ENCODE measurements at regions not wholly inside any gene's neighbourhood (a gene's known extent, or its start where the extent isn't known, plus 50 kb on each side); places are given as distances from the start of the nearest gene placed in this dataset.
A peak's percentile ranks its signal among the peaks of the same experiment; 100 is the strongest.

DNA sequence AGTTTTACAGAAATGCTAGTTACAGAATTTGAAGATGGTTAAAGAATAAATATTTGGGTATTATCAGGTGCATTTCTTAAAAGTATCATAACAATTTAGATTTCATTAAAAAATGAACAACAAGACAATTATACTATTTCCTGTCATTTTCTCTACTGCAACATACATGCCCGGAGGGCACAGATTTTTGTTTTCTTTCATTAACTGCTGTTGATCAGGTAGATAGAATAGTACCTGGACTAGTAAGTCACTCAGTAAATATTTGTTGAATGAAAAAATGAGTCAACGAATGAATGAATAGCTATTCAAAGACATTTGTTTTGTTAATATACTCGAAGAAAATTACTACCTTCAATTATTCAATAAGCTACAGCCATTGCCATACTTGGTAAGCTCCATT, 531.2 kb upstream of the VRK2 start:
- no peak overlapping the region for H3K27ac ChIP-seq
- no peaks in the 10 kb centered on the region for H3K27me3 ChIP-seq
- H3K4me1 ChIP-seq, result no peaks in the 10 kb centered on the region
- no peaks in the 10 kb centered on the region for H3K9me3 ChIP-seq
- no peak overlapping the region for H3K4me3 ChIP-seq
- no peak for DNase-seq
- no peak for TF ChIP-seq CTCF (IDR thresholded peaks at IDR 0.05)
- no peak for TF ChIP-seq POLR2A (IDR thresholded peaks at IDR 0.05)
- H3K36me3 ChIP-seq, result no peaks in the 10 kb centered on the region

- no peaks in the 10 kb centered on the region for H3K9me3 ChIP-seq
- H3K4me1 ChIP-seq, result no peaks in the 10 kb centered on the region
- H3K36me3 ChIP-seq, result no peaks in the 10 kb centered on the region
- TF ChIP-seq CTCF (IDR thresholded peaks at IDR 0.05) (peak; percentile 28 to 58 (median 54)), POLR2A (IDR thresholded peaks at IDR 0.05) (no peak)
- no peaks in the 10 kb centered on the region for H3K27me3 ChIP-seq
- no peak for DNase-seq
- H3K4me3 ChIP-seq, result no peak overlapping the region
- H3K27ac ChIP-seq, result no peak overlapping the region
Measured at GRCh38 chr2:57516698-57517340, 529.8 kb upstream of the VRK2 start.

- Histone ChIP-seq H3K4me3 (no peak overlapping the region), H3K27ac (no peak overlapping the region), H3K9me3 (no peaks in the 10 kb centered on the region), H3K27me3 (no peaks in the 10 kb centered on the region), H3K36me3 (no peaks in the 10 kb centered on the region), H3K4me1 (no peaks in the 10 kb centered on the region)
- TF ChIP-seq CTCF (IDR thresholded peaks at IDR 0.05) (no peak), POLR2A (IDR thresholded peaks at IDR 0.05) (no peak)
- no peak for DNase-seq
Measured at GRCh38 chr2:57523304-57523703, 523.3 kb upstream of the VRK2 start.

- H3K9me3 ChIP-seq, result no peaks in the 10 kb centered on the region
- H3K27ac ChIP-seq, result no peak overlapping the region
- no peak for TF ChIP-seq POLR2A (IDR thresholded peaks at IDR 0.05)
- TF ChIP-seq CTCF (IDR thresholded peaks at IDR 0.05), result no peak
- no peaks in the 10 kb centered on the region for H3K4me1 ChIP-seq
- DNase-seq, result no peak
- H3K4me3 ChIP-seq, result no peak overlapping the region
- no peaks in the 10 kb centered on the region for H3K36me3 ChIP-seq
- no peaks in the 10 kb centered on the region for H3K27me3 ChIP-seq
Measured at GRCh38 chr2:57527685-57528084, 518.9 kb upstream of the VRK2 start.

DNA sequence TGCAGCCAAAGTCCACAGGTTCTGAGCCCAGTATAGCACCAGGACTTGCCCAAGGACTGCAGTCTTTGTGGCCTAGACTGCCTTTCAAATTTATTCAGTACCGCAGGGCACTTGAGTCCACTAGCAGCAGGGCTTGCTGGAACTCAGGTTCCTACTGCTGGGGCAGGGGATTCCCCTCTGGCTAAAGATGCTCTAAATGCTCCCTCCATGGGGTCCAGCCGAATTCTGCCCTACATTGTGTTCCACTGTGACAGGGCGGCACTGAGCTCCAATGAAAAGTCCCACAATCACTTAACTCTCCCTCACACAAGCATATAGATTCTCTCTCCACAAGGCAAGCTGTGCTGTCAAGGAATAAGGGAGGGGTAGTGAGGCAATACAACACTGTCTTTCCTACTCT, 518.1 kb upstream of the VRK2 start:
- TF ChIP-seq POLR2A (IDR thresholded peaks at IDR 0.05) (no peak), CTCF (IDR thresholded peaks at IDR 0.05) (no peak)
- H3K27ac ChIP-seq, result no peak overlapping the region

GRCh38 chr2:57534358-57534757, 512.2 kb upstream of the VRK2 start:
- DNase-seq, result no peak
- TF ChIP-seq CTCF (IDR thresholded peaks at IDR 0.05), result no peak
- no peak for TF ChIP-seq POLR2A (IDR thresholded peaks at IDR 0.05)
- Histone ChIP-seq H3K4me1 (no peaks in the 10 kb centered on the region), H3K27me3 (no peaks in the 10 kb centered on the region), H3K4me3 (no peak overlapping the region), H3K9me3 (no peaks in the 10 kb centered on the region), H3K27ac (no peak overlapping the region), H3K36me3 (no peaks in the 10 kb centered on the region)

More for the DNA sequence above, 518.1 kb upstream of the VRK2 start:
- no peak for DNase-seq
- no peaks in the 10 kb centered on the region for H3K9me3 ChIP-seq
- H3K27me3 ChIP-seq, result no peaks in the 10 kb centered on the region
- no peak overlapping the region for H3K4me3 ChIP-seq
- H3K4me1 ChIP-seq, result no peaks in the 10 kb centered on the region
- H3K36me3 ChIP-seq, result no peaks in the 10 kb centered on the region
